GM19351 (cell line): ENCODE measurements at regions not wholly inside any gene's neighbourhood (a gene's known extent, or its start where the extent isn't known, plus 50 kb on each side); places are given as distances from the start of the nearest gene placed in this dataset.
"Not testable (repeated sequence)": the region's sequence is repeated elsewhere in the genome, so short reads cannot be mapped to it uniquely, and the experiment has no call there.

Experiments
- ATAC-seq: cut with Tn5 transposase; IDR thresholded peaks from one replicate; pipeline ENCODE4 v1.9.1; 2021; ENCODE audit warnings: mild to moderate bottlenecking, moderate library complexity; ENCODE audit not compliant: unreplicated experiment

GRCh38 chr2:84223191-84223590, 235.9 kb downstream of the SUCLG1 start:
- ATAC-seq = no peak

- ATAC-seq = not testable (repeated sequence)
These were observed 238.0 kb downstream of the SUCLG1 start for GRCh38 chr2:84221102-84221501.

GRCh38 chr2:84217456-84217855, 241.6 kb downstream of the SUCLG1 start:
- no peak for ATAC-seq

- no peak for ATAC-seq
These were observed 244.6 kb downstream of the SUCLG1 start for GRCh38 chr2:84214455-84214854.

GRCh38 chr2:84212611-84213314, 246.3 kb downstream of the SUCLG1 start:
- no peak for ATAC-seq

GRCh38 chr2:84209941-84210340, 249.1 kb downstream of the SUCLG1 start:
- ATAC-seq = no peak

- ATAC-seq = no peak
These were observed 254.1 kb downstream of the SUCLG1 start for GRCh38 chr2:84204995-84205394.

GRCh38 chr2:84202166-84202565, 256.9 kb downstream of the SUCLG1 start:
- no peak for ATAC-seq

- ATAC-seq = no peak
These were observed 257.9 kb downstream of the SUCLG1 start for GRCh38 chr2:84201158-84201557.

- no peak for ATAC-seq
These were observed 261.2 kb downstream of the SUCLG1 start for GRCh38 chr2:84197901-84198300.

GRCh38 chr2:84194949-84195644, 264.0 kb downstream of the SUCLG1 start:
- ATAC-seq = no peak

GRCh38 chr2:84194181-84194580, 264.9 kb downstream of the SUCLG1 start:
- no peak for ATAC-seq

GRCh38 chr2:84187258-84187657, 271.8 kb downstream of the SUCLG1 start:
- ATAC-seq = no peak

- ATAC-seq = no peak
These were observed 277.2 kb downstream of the SUCLG1 start for GRCh38 chr2:84181927-84182326.

GRCh38 chr2:84177733-84178132, 281.3 kb downstream of the SUCLG1 start:
- no peak for ATAC-seq

- no peak for ATAC-seq
These were observed 283.1 kb downstream of the SUCLG1 start for GRCh38 chr2:84175970-84176369.

GRCh38 chr2:84175340-84175739, 283.7 kb downstream of the SUCLG1 start:
- ATAC-seq = no peak

GRCh38 chr2:84173041-84173440, 286.0 kb downstream of the SUCLG1 start:
- no peak for ATAC-seq

GRCh38 chr2:84170979-84171378, 288.1 kb downstream of the SUCLG1 start:
- ATAC-seq = no peak

GRCh38 chr2:84169871-84170270, 289.2 kb downstream of the SUCLG1 start:
- ATAC-seq = no peak

GRCh38 chr2:84168552-84168951, 290.5 kb downstream of the SUCLG1 start:
- not testable (repeated sequence) for ATAC-seq

- no peak for ATAC-seq
These were observed 293.8 kb downstream of the SUCLG1 start for GRCh38 chr2:84165256-84165655.

- no peak for ATAC-seq
These were observed 298.6 kb downstream of the SUCLG1 start for GRCh38 chr2:84160453-84160852.
